Liver (tissue), 8 donors: ENCODE measurements at regions not wholly inside any gene's neighbourhood (a gene's known extent, or its start where the extent isn't known, plus 50 kb on each side); places are given as distances from the start of the nearest gene placed in this dataset.

ENCODE experiments used
- DNase-seq: peaks from one replicate; pipeline ENCODE4 v3.0.0-alpha.2; 2017; ENCODE audit warnings: low spot score
- H3K27ac ChIP-seq, 2 donors: one replicate each; pipeline ENCODE4 v1.7.0; 2013; ENCODE audit warnings: inconsistent platforms in 2 of 2, low read length in 2 of 2, control low read depth in 1 of 2, low read depth in 1 of 2, mild to moderate bottlenecking in 1 of 2
- H3K27me3 ChIP-seq, 4 donors: one replicate each; pipeline versions ENCODE4 v1.6.1 to v1.7.0; 2013; ENCODE audit warnings: low read length in 3 of 4, inconsistent platforms in 1 of 4, mild to moderate bottlenecking in 1 of 4, moderate library complexity in 1 of 4; ENCODE audit not compliant: control insufficient read depth in 4 of 4, insufficient read depth in 4 of 4
- H3K36me3 ChIP-seq, 4 donors: one replicate each; pipeline versions ENCODE4 v1.6.1 to v1.7.0; 2013; ENCODE audit warnings: low read length in 3 of 4, mild to moderate bottlenecking in 3 of 4, low read depth in 1 of 4, moderate library complexity in 1 of 4; ENCODE audit not compliant: control insufficient read depth in 4 of 4, insufficient read depth in 3 of 4
- H3K4me1 ChIP-seq, 4 donors: one replicate each; pipeline versions ENCODE4 v1.6.1 to v1.7.0; 2013; ENCODE audit warnings: low read length in 3 of 4, mild to moderate bottlenecking in 3 of 4, moderate library complexity in 1 of 4; ENCODE audit not compliant: control insufficient read depth in 4 of 4, insufficient read depth in 4 of 4
- H3K4me3 ChIP-seq, 3 donors: one replicate each; pipeline versions ENCODE4 v1.6.1 to v1.7.0; 2013; ENCODE audit warnings: low read length in 3 of 3, control low read depth in 1 of 3, low read depth in 1 of 3, mild to moderate bottlenecking in 1 of 3
- H3K9ac ChIP-seq, 2 donors: one replicate each; pipeline ENCODE4 v1.7.0; 2013; ENCODE audit warnings: low read length in 2 of 2, mild to moderate bottlenecking in 2 of 2, moderate library complexity in 2 of 2, control low read depth in 1 of 2, low read depth in 1 of 2
- H3K9me3 ChIP-seq, 4 donors: one replicate each; pipeline versions ENCODE4 v1.6.1 to v1.7.0; 2013; ENCODE audit warnings: low read length in 3 of 4; ENCODE audit not compliant: control insufficient read depth in 4 of 4
- EGR1 ChIP-seq, 2 donors: IDR thresholded peaks; 2 replicates each; pipeline ENCODE4 v1.6.1; 2016 to 2018; ENCODE audit warnings: antibody characterized with exemption in 2 of 2, low read depth in 2 of 2
- FOXA1 ChIP-seq: IDR thresholded peaks from 2 replicates; pipeline ENCODE4 v1.6.1; 2016; ENCODE audit warnings: antibody characterized with exemption
- FOXA2 ChIP-seq: IDR thresholded peaks from 2 replicates; pipeline ENCODE4 v1.6.1; 2016; ENCODE audit warnings: antibody characterized with exemption
- GABPA ChIP-seq, 2 donors: IDR thresholded peaks in 1 of 2; conservative IDR thresholded peaks in 1 of 2; 2 replicates each; pipeline ENCODE4 v1.6.1; 2016; ENCODE audit warnings: antibody characterized with exemption in 2 of 2, mild to moderate bottlenecking in 1 of 2, moderate library complexity in 1 of 2
- HNF4A ChIP-seq, 2 donors: conservative IDR thresholded peaks; 2 replicates each; pipeline ENCODE4 v1.6.1; 2016; ENCODE audit warnings: antibody characterized with exemption in 2 of 2, mild to moderate bottlenecking in 2 of 2
- HNF4G ChIP-seq: IDR thresholded peaks from 2 replicates; pipeline ENCODE4 v1.6.1; 2016; ENCODE audit warnings: antibody characterized with exemption
- JUND ChIP-seq, 2 donors: IDR thresholded peaks; 2 replicates each; pipeline ENCODE4 v1.6.1; 2016; ENCODE audit warnings: antibody characterized with exemption in 2 of 2
- NR2F2 ChIP-seq: IDR thresholded peaks from 2 replicates; pipeline ENCODE4 v1.6.1; 2016; ENCODE audit warnings: antibody characterized with exemption
- RAD21 ChIP-seq, 2 donors: IDR thresholded peaks; 2 replicates each; pipeline ENCODE4 v1.6.1; 2016; ENCODE audit warnings: antibody characterized with exemption in 2 of 2, mild to moderate bottlenecking in 2 of 2
- RXRA ChIP-seq, 2 donors: IDR thresholded peaks; 2 replicates each; pipeline ENCODE4 v1.6.1; 2017 to 2018; ENCODE audit warnings: antibody characterized with exemption in 2 of 2, mild to moderate bottlenecking in 1 of 2
- SP1 ChIP-seq: IDR thresholded peaks from 2 replicates; pipeline ENCODE4 v1.6.1; 2018; ENCODE audit warnings: antibody characterized with exemption, mild to moderate bottlenecking
- TAF1 ChIP-seq: conservative IDR thresholded peaks from 2 replicates; pipeline ENCODE4 v1.6.1; 2016; ENCODE audit warnings: antibody characterized with exemption, mild to moderate bottlenecking
- YY1 ChIP-seq: IDR thresholded peaks from 2 replicates; pipeline ENCODE4 v1.6.1; 2016; ENCODE audit warnings: antibody characterized with exemption, mild to moderate bottlenecking
- WGBS: extraction: QIAGEN DNeasy Blood & Tissue Kit; methylation state at CpG from one replicate; pipeline ENCODE4 v1.1.7; 2013; 5-methylcytosine and 5-hydroxymethylcytosine counted together
- TF ChIP-seq, protein P1 (sequence below): IDR thresholded peaks from 2 replicates; pipeline ENCODE4 v1.6.1; 2016; ENCODE audit warnings: antibody characterized with exemption, mild to moderate bottlenecking
- TF ChIP-seq, protein P2 (sequence below): IDR thresholded peaks from 2 replicates; pipeline ENCODE4 v1.6.1; 2016; ENCODE audit warnings: antibody characterized with exemption
- TF ChIP-seq, protein P3 (sequence below): IDR thresholded peaks from 2 replicates; pipeline ENCODE4 v1.6.1; 2016; ENCODE audit warnings: antibody characterized with exemption
- TF ChIP-seq, protein P4 (sequence below): IDR thresholded peaks from 2 replicates; pipeline ENCODE4 v1.6.1; 2016; ENCODE audit warnings: antibody characterized with exemption
- TF ChIP-seq, protein P5 (sequence below): fragments of 150-350 bp; IDR thresholded peaks from 2 replicates; pipeline ENCODE4 v1.5.1; 2017; ENCODE audit warnings: improper control_type of control experiment, low read depth, low read length; ENCODE audit not compliant: missing input control
- donor health status: healthy.
- donor health status: healthy.
- donor health status: healthy.
- donor health status: healthy.
- donor health status: healthy.

DNA sequence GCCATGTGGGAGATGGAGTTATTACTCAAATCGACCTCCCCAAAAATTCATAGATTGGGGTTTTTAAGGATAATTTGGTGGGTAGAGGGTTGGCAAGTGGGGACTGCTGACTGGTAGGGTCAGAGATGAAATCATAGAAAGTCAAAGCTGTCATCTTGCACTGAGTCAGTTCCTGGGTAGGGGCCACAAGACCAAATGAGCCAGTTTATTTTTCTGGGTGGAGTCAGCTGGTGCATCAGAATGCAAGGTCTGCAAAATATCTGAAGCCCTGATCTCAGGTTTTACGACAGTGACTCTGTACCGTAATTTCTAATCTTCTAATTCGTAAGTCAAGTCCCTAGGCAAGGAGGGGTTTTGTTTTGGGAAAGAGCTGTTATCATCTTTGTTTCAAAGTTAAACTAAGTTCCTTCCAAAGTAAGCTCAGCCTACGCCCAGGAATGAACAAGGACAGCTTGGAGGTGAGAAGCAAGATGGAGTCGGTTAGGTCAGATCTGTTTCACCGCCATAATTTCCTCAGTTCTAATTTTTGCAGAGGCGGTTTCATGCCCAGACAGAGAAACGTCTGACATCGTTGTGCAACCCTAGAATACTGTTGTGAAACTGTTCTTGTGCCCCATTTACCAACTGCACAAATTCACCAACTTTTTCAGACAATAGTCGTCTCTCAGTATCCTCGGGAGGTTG, 104.5 kb upstream of the SFSWAP start (continued):
- TF ChIP-seq SP1: no peak

DNA sequence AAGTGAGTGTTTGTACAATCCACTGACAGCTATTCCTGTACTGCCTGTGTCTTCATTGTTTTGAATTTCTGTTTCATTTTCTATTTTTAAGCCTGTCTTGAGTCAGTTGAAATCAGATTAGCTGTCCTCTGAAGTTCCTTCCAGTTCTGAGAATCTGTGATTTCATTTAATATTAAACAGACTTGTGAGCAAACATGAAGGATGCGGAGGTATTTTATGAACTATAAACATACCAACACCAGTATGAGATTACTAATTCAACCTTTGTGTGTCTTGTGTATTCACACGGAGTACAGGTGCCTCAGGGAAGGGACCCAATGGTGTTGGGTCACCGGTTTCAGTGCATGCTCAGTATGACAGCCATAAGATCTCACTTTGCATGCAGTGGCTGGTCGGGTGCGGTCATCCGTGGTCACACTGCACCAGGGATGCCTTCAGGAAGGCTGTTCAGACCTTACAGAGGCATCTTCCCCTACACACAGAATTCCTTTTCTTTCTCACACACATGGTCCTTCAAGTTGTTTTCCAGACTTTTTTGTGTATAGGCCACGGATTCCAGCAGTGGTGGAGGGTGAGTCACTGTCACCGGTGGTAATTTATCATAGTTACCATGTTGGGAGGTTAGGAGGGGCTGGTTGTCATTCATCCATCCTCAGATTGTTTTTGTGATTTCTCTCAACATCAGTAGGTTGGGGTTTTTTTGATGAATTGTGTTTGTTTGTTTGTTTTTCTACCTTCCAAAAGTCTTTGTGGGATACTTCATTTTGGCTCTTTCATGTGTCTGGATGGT, 103.0 kb upstream of the SFSWAP start:
- no peaks in the 10 kb centered on the region for H3K9me3 ChIP-seq
- H3K4me1 ChIP-seq: no peaks in the 10 kb centered on the region
- TF ChIP-seq RXRA (IDR thresholded peaks at IDR 0.05) (no peak), NR2F2 (no peak), JUND (IDR thresholded peaks at IDR 0.05) (no peak), HNF4A (conservative IDR thresholded peaks at IDR 0.05) (no peak), YY1 (no peak), HNF4G (no peak), TAF1 (no peak), RAD21 (IDR thresholded peaks at IDR 0.05) (no peak), EGR1 (IDR thresholded peaks at IDR 0.05; ENCODE audit: low read depth in 2 of 2) (no peak), FOXA2 (no peak), FOXA1 (no peak), GABPA (IDR thresholded peaks at IDR 0.05 in 1 of 2, conservative IDR thresholded peaks at IDR 0.05 in 1 of 2) (no peak), SP1 (no peak)
- TF ChIP-seq, protein P1, sequence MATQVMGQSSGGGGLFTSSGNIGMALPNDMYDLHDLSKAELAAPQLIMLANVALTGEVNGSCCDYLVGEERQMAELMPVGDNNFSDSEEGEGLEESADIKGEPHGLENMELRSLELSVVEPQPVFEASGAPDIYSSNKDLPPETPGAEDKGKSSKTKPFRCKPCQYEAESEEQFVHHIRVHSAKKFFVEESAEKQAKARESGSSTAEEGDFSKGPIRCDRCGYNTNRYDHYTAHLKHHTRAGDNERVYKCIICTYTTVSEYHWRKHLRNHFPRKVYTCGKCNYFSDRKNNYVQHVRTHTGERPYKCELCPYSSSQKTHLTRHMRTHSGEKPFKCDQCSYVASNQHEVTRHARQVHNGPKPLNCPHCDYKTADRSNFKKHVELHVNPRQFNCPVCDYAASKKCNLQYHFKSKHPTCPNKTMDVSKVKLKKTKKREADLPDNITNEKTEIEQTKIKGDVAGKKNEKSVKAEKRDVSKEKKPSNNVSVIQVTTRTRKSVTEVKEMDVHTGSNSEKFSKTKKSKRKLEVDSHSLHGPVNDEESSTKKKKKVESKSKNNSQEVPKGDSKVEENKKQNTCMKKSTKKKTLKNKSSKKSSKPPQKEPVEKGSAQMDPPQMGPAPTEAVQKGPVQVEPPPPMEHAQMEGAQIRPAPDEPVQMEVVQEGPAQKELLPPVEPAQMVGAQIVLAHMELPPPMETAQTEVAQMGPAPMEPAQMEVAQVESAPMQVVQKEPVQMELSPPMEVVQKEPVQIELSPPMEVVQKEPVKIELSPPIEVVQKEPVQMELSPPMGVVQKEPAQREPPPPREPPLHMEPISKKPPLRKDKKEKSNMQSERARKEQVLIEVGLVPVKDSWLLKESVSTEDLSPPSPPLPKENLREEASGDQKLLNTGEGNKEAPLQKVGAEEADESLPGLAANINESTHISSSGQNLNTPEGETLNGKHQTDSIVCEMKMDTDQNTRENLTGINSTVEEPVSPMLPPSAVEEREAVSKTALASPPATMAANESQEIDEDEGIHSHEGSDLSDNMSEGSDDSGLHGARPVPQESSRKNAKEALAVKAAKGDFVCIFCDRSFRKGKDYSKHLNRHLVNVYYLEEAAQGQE: no peak
- TF ChIP-seq, protein P2, sequence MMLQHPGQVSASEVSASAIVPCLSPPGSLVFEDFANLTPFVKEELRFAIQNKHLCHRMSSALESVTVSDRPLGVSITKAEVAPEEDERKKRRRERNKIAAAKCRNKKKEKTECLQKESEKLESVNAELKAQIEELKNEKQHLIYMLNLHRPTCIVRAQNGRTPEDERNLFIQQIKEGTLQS: no peak
- TF ChIP-seq, protein P3, sequence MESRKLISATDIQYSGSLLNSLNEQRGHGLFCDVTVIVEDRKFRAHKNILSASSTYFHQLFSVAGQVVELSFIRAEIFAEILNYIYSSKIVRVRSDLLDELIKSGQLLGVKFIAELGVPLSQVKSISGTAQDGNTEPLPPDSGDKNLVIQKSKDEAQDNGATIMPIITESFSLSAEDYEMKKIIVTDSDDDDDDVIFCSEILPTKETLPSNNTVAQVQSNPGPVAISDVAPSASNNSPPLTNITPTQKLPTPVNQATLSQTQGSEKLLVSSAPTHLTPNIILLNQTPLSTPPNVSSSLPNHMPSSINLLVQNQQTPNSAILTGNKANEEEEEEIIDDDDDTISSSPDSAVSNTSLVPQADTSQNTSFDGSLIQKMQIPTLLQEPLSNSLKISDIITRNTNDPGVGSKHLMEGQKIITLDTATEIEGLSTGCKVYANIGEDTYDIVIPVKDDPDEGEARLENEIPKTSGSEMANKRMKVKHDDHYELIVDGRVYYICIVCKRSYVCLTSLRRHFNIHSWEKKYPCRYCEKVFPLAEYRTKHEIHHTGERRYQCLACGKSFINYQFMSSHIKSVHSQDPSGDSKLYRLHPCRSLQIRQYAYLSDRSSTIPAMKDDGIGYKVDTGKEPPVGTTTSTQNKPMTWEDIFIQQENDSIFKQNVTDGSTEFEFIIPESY: no peak
- TF ChIP-seq, protein P4, sequence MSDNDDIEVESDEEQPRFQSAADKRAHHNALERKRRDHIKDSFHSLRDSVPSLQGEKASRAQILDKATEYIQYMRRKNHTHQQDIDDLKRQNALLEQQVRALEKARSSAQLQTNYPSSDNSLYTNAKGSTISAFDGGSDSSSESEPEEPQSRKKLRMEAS: no peak
- TF ChIP-seq, protein P5, sequence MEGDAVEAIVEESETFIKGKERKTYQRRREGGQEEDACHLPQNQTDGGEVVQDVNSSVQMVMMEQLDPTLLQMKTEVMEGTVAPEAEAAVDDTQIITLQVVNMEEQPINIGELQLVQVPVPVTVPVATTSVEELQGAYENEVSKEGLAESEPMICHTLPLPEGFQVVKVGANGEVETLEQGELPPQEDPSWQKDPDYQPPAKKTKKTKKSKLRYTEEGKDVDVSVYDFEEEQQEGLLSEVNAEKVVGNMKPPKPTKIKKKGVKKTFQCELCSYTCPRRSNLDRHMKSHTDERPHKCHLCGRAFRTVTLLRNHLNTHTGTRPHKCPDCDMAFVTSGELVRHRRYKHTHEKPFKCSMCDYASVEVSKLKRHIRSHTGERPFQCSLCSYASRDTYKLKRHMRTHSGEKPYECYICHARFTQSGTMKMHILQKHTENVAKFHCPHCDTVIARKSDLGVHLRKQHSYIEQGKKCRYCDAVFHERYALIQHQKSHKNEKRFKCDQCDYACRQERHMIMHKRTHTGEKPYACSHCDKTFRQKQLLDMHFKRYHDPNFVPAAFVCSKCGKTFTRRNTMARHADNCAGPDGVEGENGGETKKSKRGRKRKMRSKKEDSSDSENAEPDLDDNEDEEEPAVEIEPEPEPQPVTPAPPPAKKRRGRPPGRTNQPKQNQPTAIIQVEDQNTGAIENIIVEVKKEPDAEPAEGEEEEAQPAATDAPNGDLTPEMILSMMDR: no peak
- WGBS: 68% methylated on average over 8 of the region's 8 CpGs
- H3K27ac ChIP-seq: no peak overlapping the region
- H3K27me3 ChIP-seq: peaks cover 0 to 3% (median 0%) of the 10 kb centered on the region in 4 donors
- DNase-seq: no peak
- no peaks in the 10 kb centered on the region for H3K36me3 ChIP-seq
- H3K4me3 ChIP-seq: no peak overlapping the region
- no peak overlapping the region for H3K9ac ChIP-seq
